Inflammatory macrophage (primary cell): ENCODE measurements at regions not wholly inside any gene's neighbourhood (a gene's known extent, or its start where the extent isn't known, plus 50 kb on each side); places are given as distances from the start of the nearest gene placed in this dataset.
"Not testable (repeated sequence)": the region's sequence is repeated elsewhere in the genome, so short reads cannot be mapped to it uniquely, and the experiment has no call there.

ENCODE experiments used
- DNase-seq, 2 donors: peaks; one replicate each; pipeline ENCODE4 v3.0.0-alpha.2; 2020 to 2022

DNA sequence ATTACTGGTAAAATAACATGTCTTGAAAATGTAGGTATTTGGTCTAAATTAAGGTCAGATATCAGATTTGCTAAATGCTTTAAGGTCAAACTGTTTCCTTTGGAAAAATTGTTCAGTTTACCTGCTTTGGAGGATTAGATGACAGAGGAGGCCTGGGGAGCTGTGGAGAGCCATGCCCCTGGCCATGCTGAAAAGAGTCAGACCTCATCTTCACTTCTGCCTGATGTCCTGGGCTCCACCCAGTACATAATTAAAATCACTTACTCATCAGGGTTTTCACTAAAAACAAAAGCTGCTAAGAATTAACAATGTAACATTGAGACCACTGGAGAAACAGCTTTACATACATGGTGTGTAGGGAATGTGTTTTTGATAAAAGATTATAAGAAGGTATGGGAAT lies 60.8 kb upstream of the UNC93A start:
- DNase-seq: no peak

DNA sequence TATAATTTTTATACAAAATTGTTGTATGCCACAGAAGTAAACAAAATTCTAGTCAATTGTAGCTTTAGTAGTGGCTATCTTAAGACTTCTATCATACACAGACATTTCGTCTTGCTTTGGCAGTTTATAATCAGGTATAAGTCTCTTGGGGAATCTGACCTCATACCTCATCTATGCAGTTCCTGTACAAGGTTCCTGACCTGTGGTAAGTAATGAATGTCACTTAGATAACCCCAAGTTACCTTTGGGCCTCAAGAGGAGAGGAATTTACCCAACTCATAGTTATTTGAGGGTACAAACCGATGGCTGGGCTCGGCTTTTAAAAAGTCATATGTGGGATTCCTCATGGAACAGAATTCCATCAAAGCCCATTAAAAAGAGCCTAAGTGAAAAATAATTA lies 58.8 kb upstream of the UNC93A start:
- no peak for DNase-seq

DNA sequence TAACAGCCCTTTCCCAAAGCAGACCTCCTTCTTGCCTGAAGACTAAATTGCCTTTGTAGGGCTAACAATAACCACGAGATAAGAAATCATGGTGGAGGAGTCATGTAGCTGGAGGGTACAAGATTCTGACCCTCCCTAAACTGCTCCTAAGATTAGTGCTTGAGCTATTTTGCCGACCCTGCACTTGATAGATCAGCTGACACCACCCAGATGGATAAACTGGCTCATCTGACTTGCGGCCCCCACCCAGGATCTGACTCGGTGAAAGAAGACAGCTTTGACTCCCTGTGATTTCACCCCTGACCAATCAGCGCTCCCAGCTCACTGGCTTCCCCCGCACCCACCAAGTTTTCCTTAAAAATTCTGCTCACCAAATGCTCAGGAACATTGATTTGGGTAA lies 57.6 kb upstream of the UNC93A start:
- DNase-seq: no peak

DNA sequence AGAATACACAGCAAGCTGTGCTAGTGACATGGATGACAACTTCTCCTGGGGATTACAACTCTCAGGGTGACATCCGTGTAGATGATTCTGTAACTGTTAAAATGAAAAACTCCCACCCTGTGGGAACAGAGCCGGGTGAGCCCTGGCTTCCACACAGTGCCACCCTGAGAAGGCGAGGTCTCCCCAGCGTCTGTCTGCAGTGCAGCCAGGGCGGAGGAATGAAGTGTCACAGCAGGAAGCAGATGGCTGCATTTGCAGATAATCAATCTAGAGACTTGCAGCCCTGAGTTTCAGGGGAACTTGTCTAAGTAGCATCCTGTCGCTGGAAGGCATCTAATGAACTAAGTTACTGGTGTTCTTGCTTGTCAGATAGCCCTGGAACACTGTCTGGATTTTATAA lies 56.5 kb upstream of the UNC93A start:
- not testable (repeated sequence) for DNase-seq

DNA sequence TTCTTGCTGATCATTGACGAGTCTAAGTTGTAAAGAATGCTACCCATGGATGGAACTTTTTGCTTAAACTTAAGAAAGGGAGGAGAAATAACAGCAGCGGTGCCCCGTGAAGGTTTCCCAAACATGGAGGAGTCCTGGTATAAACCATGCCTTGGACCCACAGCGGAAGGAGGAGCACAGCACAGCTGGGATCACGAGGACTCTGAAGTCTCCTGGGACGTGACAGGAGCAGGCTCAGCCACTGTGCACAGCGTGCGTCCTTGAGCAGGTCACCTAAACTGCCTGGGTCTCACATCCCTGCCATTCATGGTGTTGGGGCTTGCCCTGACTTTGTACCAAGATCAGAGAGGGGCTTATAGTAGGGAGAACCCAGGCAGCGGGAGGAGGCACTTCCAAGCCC lies 56.1 kb upstream of the UNC93A start:
- no peak for DNase-seq

DNA sequence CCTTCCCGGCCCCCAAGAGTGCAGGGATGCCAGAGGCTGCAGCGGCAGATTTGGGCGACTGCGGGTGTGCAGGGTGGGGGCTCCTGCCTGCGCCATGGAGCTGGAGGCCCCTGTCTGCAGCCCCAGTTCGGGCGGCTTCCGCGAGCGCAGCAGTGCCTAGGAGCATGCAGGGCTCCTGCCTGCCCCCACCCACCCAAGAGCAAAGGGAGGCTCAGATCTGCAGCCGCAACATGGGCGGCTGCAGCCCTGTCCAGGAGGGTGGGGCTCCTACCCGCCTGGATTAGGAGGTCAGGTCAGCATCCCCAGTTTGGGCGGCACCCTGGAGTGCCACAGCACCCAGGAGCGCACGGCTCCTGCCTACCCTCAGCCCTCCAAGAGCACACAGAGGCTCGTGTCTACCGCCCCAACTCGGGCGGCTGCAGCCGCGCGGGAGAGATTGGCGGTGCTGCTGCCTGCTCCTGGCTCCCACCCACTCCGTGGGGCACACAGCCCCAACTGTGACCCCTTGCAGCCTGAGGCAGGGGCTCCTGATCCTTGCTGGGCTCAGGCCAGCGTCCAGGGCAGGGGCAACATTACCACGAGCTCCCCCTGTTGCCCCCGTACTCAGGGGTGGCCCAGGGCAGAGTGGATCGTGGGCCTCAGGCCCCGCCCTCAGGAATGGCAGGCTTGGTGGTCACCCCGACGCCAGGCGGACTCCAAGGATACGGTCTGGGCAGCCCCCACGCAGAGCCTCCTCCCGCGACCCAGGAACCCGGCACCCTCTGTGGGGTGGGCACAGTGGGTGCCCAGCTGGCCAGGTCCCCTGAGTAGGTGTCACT lies 55.5 kb upstream of the UNC93A start:
- DNase-seq: no peak

DNA sequence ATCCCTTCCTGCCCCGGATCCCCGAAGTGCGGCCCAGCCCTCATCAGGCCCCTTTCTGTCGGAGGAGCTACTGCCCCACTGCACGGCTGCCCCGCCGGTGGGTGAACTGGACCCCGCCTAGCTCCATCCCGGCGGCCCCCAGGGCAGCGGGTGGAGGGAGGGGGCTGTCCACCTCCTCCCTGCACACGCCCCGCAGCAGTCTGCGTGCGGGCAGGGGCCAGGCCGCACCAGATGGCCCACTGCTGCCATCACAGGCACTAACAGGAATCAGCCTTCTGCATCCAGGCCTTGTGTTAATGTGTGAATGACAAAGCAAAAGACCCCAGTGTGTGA lies 54.9 kb upstream of the UNC93A start:
- DNase-seq: no peak

DNA sequence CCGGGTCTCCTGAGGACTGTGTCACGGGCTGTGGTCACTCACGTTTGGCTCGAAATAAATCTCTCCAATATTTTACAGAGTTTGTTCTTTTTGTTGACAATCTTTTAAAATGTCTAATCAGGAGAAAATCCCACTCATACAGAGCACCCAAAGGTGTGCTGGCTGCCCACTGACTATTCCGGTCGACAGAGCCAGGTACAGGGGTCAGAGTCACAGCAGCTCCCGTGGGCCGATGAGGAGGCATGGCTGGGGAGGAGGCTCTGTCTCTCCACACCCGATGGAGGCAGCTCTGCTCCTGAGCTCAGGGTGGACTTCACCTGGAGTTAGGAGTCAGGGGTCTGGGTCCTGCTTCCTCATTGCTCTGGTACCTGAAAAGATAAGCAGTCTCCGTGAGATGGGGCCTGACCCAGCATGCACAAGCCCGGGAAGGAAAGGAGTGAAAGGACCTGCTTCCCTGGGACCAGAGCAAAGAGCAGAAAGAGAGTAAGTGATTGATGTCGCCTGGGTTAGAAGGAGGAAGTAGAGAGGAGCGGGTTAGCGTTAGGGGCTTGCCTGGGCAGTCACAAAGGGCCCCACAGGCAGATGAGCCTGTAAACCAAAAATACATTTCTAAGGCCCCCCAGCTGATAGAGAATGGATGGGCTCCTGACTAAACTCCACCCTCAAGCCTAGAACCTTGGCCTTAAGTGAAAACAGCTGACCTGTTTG lies 53.5 kb upstream of the UNC93A start:
- no peak for DNase-seq

DNA sequence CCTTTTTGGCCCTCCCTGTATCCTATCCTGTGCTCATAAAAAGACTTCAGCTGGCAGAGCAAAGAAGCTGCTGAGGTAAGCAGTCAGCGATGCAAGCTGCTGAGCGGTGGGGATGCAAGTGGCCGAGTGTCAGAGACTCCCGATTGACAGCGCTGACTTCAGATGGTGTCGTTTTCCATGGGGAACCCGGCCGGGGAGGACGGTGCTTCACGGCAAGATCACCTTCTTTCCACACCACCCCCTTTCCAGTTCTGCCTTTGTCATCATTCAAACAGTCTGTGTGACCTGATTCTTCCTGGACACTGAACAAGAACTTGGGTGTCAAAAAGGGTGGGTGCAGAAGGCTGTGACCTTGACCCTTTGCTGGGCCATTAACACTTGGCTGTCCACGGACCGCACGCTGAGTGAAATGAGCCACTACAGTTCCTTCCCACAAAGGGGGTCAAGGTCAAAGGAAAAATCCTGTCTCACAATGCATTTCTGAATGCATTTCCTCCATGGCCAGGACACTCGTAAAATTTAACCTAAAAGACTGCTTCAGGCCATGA lies 52.9 kb upstream of the UNC93A start:
- DNase-seq: no peak

DNA sequence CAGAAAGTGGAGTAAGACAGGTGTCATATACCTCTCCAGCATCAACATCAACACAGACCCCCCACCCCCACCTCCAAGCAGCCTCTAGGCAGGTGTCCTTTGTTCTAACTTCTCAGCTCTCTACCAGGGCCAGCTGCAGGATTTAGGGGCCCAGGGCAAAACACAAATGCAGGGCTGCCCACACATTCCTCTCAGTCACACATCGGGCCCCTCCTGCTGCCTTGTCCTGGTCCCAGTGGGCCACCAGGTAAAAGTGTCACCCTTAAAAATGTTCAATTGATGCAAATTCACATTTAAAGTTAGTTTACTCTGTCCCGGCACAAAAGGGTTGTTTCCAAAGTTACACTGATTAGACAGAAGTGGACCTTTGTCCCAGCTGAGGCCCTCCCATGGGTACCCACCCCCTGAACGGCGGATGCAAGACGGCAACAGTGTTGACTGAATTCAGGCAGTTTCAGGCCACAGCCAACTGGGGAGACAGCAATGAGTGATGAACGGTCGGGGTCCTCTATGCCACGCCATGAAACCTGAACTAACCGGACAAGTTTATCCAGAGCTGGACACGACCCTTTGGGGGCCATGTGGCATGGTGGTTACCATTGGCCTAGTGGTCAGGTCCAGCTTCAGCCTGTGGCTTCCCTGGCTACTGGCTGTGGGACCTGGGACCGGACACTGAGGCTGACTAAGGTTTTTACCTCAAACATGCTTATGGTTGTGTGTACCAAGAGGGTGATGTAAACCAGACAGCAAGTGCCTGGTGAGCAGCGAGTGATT lies 52.2 kb upstream of the UNC93A start:
- no peak for DNase-seq

DNA sequence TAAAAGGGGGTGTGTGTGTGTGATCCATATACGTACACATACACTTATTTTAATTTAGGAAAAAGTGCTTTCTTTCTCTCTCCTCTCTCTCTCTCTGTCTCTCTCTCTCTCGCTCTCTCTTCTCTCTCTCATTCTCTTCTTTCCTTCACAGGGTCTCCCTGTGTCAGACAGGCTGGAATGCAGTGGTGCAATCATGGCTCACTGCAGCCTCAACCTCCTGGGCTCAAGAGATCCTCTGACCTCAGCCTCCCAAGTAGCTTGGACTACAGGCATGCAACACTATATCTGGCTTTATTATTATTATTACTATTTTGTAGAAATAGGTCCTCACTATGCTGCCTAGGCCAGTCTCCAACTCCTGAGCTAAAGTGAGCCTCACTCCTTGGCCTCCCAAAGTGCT lies 51.6 kb upstream of the UNC93A start:
- DNase-seq: not testable (repeated sequence)

DNA sequence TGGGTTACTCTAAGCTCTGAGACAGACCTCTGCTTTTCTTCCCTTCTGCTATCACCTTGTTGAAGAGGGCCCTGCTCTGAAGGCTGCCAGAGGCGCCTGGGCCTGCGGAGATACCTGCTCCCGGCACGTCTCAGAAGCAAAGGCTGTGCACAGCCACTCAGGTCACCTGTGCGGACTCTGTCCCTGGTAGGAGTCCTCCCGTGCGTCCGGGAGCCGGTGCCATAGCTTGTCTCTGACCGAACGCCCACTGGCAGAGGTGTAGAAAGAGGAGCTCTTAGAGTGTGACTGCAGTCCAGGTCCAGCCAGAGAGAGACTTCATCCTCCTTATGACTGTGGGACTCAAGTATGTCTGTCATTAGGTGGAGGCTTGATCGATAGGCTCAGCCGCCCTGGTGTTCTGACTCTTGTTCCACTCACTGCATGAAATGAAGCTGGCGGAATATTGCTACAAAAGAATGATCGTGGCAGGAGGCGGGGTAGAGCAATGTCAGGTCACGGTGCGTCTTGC lies 51.0 kb upstream of the UNC93A start:
- DNase-seq: no peak
